BJ (cell line): ENCODE measurements at regions not wholly inside any gene's neighbourhood (a gene's known extent, or its start where the extent isn't known, plus 50 kb on each side); places are given as distances from the start of the nearest gene placed in this dataset.

Experiments used
- CTCF ChIA-PET: fragments of 350-600 bp; formaldehyde crosslinking; extraction: SDS; loops from one replicate; lab custom pipeline; 2021; ENCODE audit warnings: antibody characterized with exemption, inconsistent platforms; lab: Yijun Ruan, JAX
- POLR2A ChIA-PET: fragments of 300-600 bp; sonication (Branson Sonifier 250); formaldehyde crosslinking; extraction: SDS; loops from one replicate; lab custom pipeline; 2021; ENCODE audit warnings: antibody characterized with exemption; lab: Charles Lee
- DNase-seq: peaks from one replicate; pipeline ENCODE4 v3.0.0-alpha.2; 2011; ENCODE audit warnings: low read depth
- H3K27me3 ChIP-seq: 2 replicates; pipeline ENCODE4 v1.6.0; 2011; ENCODE audit warnings: low read length; ENCODE audit not compliant: control insufficient read depth, insufficient read depth
- H3K36me3 ChIP-seq: 2 replicates; pipeline ENCODE4 v1.5.1; 2011; ENCODE audit warnings: low read length; ENCODE audit not compliant: control insufficient read depth, insufficient read depth
- H3K4me3 ChIP-seq: 2 replicates; pipeline ENCODE4 v1.5.1; 2011; ENCODE audit warnings: low read depth, mild to moderate bottlenecking, control low read depth, low read length
- TF ChIP-seq, protein P1 (sequence below): IDR thresholded peaks from 2 replicates; pipeline ENCODE4 v1.5.1; 2011; ENCODE audit warnings: low read depth, mild to moderate bottlenecking, control low read depth, inconsistent platforms, low read length, moderate library complexity; ENCODE audit not compliant: insufficient read depth

GRCh38 chr13:83633746-83634145, 248.5 kb downstream of the SLITRK1 start:
- Histone ChIP-seq H3K4me3 (no peak overlapping the region), H3K27me3 (no peaks in the 10 kb centered on the region), H3K36me3 (no peaks in the 10 kb centered on the region)
- TF ChIP-seq, protein P1, sequence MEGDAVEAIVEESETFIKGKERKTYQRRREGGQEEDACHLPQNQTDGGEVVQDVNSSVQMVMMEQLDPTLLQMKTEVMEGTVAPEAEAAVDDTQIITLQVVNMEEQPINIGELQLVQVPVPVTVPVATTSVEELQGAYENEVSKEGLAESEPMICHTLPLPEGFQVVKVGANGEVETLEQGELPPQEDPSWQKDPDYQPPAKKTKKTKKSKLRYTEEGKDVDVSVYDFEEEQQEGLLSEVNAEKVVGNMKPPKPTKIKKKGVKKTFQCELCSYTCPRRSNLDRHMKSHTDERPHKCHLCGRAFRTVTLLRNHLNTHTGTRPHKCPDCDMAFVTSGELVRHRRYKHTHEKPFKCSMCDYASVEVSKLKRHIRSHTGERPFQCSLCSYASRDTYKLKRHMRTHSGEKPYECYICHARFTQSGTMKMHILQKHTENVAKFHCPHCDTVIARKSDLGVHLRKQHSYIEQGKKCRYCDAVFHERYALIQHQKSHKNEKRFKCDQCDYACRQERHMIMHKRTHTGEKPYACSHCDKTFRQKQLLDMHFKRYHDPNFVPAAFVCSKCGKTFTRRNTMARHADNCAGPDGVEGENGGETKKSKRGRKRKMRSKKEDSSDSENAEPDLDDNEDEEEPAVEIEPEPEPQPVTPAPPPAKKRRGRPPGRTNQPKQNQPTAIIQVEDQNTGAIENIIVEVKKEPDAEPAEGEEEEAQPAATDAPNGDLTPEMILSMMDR, result no peak
- CTCF ChIA-PET, result no interaction called here
- POLR2A ChIA-PET, result no interaction called here
- no peak for DNase-seq

GRCh38 chr13:83622422-83622784, 259.9 kb downstream of the SLITRK1 start:
- no peak for DNase-seq
- POLR2A ChIA-PET, result no interaction called here

GRCh38 chr13:83621765-83622421, 260.4 kb downstream of the SLITRK1 start:
- ChIA-PET CTCF (no interaction called here), POLR2A (no interaction called here)
- no peak for DNase-seq
- Histone ChIP-seq H3K4me3 (no peak overlapping the region), H3K27me3 (no peaks in the 10 kb centered on the region), H3K36me3 (no peaks in the 10 kb centered on the region)
- TF ChIP-seq, protein P1, result no peak

More at GRCh38 chr13:83622422-83622784, 259.9 kb downstream of the SLITRK1 start:
- Histone ChIP-seq H3K27me3 (no peaks in the 10 kb centered on the region), H3K4me3 (no peak overlapping the region), H3K36me3 (no peaks in the 10 kb centered on the region)
- CTCF ChIA-PET, result no interaction called here
- TF ChIP-seq, protein P1, result no peak

GRCh38 chr13:83620530-83621220, 261.6 kb downstream of the SLITRK1 start:
- Histone ChIP-seq H3K36me3 (no peaks in the 10 kb centered on the region), H3K4me3 (no peak overlapping the region), H3K27me3 (no peaks in the 10 kb centered on the region)
- ChIA-PET POLR2A (interaction anchor here (0.7 kb wide), 1 partner anchor 94 kb away, joined by 7 read pairs; no protein-coding TSS in a partner anchor), CTCF (no interaction called here)
- TF ChIP-seq, protein P1, result no peak
- DNase-seq, result no peak

DNA sequence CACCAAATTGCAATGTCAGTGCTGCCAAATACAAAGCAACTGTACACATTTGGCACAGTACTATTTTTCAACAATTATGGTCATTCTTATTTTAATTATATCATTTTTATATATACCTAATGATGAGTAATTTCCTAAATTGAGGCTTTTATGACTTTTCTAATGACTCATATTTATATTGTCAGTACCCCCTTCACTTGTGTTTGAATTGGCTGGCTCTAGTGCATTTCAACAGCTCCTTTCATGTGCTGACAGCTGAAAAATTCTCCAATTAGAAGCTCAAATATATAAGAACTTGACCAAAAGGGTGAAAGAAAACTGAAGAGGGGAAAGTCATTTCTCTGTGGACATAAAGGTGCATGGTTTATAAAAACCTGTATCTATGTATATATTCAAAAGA, 263.3 kb downstream of the SLITRK1 start:
- no peak for DNase-seq
- Histone ChIP-seq H3K36me3 (no peaks in the 10 kb centered on the region), H3K27me3 (no peaks in the 10 kb centered on the region), H3K4me3 (no peak overlapping the region)
- TF ChIP-seq, protein P1, result no peak
- ChIA-PET POLR2A (no interaction called here), CTCF (no interaction called here)
